HEK293 (cell line): ENCODE measurements at regions not wholly inside any gene's neighbourhood (a gene's known extent, or its start where the extent isn't known, plus 50 kb on each side); places are given as distances from the start of the nearest gene placed in this dataset.

Experiments used
- CTCF ChIP-seq: fragments of 450-650 bp; formaldehyde crosslinking; IDR thresholded peaks from 2 replicates; pipeline ENCODE4 v1.5.1; 2016; ENCODE audit warnings: missing biosample characterization, missing genetic modification characterization
- TRIM28 ChIP-seq: IDR thresholded peaks from 2 replicates; pipeline ENCODE4 v1.6.1; 2011; ENCODE audit warnings: low read length, control low read depth, borderline replicate concordance
- ZBTB26 ChIP-seq: fragments of 450-650 bp; formaldehyde crosslinking; optimal IDR thresholded peaks from 2 replicates; pipeline ENCODE3; 2016; ENCODE audit warnings: missing biosample characterization, mild to moderate bottlenecking, missing genetic modification characterization
- ZBTB7A ChIP-seq: fragments of 450-650 bp; formaldehyde crosslinking; IDR thresholded peaks from 2 replicates; pipeline ENCODE4 v1.5.1; 2016; ENCODE audit warnings: low read depth, missing biosample characterization, missing genetic modification characterization

- no peak for TF ChIP-seq ZBTB26 (tag by site-specific recombination)
- TF ChIP-seq ZBTB7A: no peak
- no peak for TF ChIP-seq CTCF
- TF ChIP-seq TRIM28: no peak
Measured at GRCh38 chr5:88474574-88474973, 205.9 kb upstream of the TMEM161B start.
